Mesenteric fat pad (tissue), 1 donor: ENCODE measurements at regions not wholly inside any gene's neighbourhood (a gene's known extent, or its start where the extent isn't known, plus 50 kb on each side); places are given as distances from the start of the nearest gene placed in this dataset.
"Not testable (repeated sequence)": the region's sequence is repeated elsewhere in the genome, so short reads cannot be mapped to it uniquely, and the experiment has no call there.

Experiments used
- DNase-seq: peaks from one replicate; pipeline ENCODE4 v3.0.0-alpha.2; 2020; ENCODE audit warnings: low spot score
- donor health status: DM: yes; HTN: yes; CAD: no.

DNA sequence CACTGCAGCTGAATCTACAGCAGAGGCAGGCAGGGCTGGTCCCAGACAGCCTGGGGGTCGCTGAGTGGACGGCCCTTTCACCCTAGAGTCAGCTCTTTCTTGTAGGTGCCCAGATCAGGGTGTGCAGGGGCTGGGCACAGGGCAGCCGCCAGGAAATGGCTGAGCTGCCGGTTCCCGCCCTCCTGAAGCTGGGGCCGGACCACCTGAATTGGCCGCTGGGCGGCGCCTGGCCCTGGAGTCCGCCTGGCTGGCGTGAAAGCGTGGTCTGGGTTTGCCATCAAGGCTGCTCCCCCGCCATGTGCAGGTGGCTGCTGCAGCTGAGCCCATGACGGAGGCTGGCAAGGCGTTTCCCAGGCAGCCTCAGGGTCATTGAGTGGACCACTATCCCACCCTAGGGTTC is 85.7 kb downstream of the POTEM start:
- not testable (repeated sequence) for DNase-seq

DNA sequence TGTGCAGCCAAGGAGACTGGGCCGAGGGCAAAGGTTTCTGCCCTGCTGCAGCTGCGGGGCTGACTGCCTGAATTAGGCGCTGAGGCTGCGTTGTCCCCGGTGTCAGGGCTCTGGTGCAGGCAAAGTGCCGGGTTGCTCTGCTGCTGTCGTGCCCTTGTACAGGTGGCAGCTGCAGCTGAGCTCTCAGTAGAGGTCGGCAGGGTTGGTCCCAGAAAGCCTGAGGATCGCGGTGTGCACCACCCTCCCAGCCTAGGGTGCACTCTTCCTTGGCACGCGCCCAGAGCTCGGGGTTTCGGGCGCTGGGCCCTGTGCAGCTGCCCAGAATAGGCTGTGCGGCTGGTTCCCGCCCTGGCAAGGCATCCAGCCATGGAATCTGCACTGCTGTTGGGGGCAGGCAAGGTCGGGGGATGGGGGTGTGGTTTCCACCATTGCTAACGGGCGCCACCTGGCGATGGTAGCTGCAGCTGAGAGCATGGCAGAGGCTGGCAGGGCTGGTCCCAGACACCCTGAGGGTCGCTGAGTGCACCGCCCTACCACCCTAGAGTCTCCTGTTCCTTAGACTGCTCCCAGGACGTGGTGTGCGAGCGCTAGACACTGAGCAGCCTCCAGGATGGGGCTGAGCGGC is 86.3 kb downstream of the POTEM start:
- not testable (repeated sequence) for DNase-seq

DNA sequence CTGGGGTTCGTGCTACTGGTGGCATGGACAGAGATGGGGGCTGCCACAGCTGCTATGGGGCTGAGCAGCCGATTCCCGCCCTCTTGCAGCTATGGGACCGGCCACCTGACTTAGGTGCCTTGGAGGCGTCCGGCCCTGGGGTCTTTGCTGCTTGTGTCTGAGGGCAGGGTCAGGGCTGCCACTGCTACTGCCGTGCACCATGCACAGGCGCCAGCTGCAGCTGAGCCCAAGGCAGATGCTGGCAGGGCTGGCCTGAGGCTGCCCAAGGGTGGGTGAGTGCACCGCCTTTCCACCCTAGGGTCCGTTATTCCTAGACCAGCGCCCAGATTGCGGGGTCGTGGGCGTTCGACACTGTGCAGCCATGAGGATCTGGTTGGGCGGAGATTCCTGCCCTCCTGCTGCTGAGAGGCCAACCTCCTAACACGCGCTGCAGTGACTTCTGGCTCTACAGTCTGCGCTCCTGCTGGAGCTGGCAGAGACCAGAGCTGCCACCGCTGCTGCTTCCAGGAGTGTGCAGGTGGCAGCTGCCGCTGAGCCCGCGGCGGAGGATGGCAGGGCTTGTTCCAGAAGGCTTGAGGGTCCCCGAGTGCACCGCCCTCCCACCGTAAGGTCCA is 87.0 kb downstream of the POTEM start:
- not testable (repeated sequence) for DNase-seq

DNA sequence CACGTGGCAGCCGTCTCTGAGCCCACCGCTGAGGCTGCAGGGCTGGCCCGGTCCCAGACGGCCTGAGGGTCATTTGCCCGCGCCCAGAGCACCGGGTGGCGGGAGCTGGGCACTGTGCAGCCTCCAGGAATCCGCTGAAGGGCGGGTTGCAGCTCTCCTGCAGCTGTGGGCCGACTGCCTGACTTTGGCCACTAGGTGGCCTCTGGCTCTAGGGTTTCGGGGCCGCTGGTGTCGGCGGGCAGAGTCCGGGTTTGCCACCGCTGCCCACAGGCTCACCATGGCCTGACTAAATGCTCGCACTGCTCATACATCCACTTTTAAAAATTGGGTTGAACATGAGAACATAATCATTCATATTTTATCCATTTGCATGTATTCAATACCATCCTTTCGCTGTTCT is 87.7 kb downstream of the POTEM start:
- not testable (repeated sequence) for DNase-seq

DNA sequence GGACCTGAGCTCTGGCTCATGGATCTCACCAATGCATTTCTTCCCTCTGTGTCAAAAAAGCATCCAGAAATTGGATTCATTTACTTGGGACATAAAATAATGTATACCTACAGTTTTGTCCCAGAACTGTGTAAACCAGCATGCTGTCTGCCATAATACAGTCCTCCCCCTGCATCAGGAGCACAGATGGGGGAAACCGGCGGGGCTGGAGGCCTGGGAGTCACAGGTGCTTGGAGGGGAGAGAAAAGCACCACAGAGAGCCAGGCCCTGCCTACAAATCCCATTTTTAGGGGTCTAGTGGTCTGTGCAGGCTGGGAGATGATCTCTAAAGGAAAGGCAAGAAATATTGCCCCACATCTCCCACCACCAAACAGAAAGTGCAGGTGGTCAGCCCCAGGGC is 91.8 kb downstream of the POTEM start:
- DNase-seq, result peak; percentile 89

DNA sequence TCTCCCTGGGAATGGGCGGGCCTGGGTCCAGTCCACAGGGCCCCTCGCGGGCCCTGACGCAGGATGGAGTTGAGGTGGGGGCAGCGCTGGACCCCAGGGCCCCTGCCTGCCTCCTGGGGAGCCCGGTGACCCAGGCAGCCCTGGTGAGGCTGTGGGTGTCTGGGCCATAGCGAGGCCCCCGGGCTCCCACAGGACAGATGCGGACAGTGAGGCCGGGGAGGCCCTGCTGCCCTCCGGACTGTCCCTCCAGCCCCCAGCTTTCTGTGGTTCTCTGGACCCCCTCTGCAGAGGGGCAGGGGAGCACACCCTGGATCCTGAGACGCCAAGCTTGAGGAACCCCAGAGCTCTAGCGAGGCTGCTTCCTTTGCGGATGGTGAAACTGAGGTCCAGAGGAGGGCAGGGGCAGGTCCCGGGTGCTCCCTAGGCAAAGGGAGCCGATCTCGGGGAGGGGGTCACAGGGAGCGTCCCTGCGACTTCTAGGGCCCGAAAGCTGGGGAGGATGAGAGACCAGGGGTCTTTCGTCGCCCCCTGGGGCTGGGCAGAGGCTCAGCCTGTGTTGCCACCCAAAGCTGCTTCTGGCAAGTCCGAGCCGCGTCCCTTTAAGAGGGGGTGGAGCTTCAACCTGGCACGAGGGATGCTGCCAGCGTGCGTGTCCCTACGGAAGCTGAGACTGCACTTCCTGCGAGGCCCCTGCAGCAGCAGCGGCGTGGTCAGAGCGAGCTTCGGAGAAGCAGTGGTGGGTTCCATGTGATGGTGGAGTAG is 94.6 kb downstream of the POTEM start:
- DNase-seq, result not testable (repeated sequence)

DNA sequence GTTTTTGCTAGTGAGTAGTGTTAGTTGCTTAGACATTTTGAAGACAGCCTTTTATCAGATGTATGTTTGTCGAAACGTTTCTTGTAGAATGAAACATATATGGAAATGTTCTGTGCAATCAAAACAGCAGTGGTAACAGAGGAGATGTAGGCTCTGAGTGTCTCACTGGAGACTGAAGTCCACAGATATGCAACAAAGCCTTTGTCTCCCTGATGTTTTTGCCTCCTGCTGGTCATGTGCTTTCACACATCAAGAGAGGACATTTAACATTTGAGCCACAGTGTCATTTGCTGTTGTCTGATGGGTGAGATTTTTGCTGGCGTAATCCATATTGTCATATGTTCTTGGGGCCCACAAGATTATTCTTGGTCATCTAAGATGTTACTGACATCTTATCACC is 101.7 kb downstream of the POTEM start:
- not testable (repeated sequence) for DNase-seq

DNA sequence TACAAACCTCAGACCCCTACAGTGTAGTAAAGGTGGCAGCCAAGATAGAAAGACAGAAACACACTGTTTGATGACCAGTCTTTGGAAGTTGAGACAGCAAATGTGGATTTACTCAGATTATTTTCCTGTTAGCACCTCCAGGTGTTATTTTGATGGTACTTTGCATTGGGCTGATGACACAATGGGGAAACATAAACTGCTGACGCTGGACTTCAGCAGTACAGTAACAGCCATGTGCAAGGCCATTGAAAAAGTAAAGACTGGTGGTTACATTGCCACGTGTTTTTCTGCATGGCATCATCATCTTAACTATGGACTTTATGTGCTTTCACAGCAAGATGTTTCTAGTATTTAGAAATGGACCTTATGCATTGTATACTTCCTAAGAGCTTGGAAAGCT is 105.3 kb downstream of the POTEM start:
- DNase-seq, result not testable (repeated sequence)

DNA sequence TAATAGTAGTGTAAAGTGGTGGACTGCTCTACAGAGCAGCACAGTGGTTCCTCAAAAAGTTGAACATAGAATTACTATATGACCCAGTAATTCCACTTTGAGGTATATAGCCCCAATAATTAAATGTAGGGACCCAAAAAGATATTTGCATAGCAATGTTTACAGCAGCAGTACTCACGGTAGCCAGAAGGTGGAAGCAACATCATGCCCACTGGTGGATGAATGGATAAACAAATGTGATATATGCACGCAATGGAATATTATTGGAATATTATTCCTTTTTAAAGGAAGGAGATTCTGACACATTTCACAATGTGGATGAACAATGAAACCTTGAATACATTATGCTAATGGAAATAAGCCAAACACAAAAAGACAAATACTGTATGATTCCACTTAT is 121.4 kb downstream of the POTEM start:
- DNase-seq, result not testable (repeated sequence)

DNA sequence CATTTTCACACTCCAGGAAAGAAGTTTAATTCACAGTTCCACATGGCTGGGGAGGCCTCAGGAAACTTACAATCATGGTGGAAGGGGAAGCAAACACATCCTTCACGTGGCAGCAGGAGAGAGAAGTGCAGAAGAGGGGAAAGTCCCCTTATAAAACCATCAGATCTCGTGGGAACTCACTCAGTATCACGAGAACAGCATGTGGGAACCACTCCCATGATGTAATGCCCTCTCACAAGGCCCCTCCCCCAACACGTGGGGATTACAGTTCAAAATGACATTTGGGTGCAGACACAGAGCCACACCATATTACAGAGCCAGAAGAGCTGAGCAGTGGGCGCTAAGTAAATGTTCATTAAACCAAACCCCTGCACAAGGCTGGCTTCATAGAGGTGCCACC is 126.0 kb downstream of the POTEM start:
- DNase-seq, result not testable (repeated sequence)

DNA sequence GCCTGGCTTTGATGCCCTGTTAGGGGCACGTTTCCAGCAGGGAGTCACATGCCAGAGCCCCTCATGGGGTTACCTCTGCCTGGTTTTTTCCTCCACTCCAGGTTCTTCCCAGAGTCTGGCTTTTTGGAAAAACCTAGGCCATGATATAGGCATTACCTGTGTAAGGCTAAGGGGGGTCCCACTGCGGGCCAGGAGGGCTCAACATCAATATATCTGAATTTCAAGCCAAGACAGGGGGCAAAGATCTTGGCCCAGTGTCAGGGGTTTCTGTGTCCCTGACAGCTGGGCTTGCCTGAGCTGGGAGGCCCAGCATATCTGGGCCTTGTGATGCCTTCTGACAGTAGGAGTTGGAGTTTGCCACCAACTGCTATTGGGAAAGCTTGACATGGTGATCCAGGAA is 127.5 kb downstream of the POTEM start:
- DNase-seq, result not testable (repeated sequence)

DNA sequence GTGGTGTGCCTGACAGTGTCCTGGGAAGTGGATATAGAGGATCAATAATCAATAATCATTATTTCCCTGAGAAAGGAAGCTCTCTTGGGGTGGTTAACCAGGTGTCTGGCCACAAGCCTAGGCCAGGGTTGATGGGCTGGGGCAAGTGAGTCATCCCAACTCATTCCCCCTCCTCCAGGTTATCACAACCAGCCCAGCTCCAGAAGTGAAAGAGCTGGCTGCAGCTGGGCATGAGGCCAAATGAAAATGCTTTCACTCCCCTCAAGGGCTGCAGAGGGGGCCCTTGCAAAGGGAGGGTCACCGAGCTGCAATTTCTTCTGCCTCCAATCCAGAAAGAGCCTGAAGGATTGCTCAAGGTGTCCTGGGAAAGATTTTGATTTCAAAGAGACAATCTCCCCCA is 127.9 kb downstream of the POTEM start:
- DNase-seq, result not testable (repeated sequence)

DNA sequence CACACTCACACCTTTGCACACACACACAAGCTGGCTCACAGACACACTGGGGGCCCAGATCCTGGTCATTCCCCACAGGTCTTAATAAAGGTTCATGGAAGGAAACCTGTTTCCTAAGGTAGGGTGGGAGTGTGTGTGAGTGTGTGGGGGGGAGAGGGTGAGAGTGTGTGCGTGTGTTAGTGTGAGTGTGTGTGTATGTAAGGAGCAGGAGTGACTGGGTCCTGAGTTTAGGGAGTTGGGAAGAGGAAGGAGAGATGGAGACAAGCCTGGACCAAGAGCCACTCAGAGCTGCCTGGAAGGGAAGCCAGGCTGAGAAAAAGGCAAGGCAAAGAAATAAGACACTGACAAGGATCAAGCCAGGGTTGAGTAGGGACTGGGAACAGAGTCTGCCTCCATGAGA is 129.2 kb downstream of the POTEM start:
- DNase-seq, result not testable (repeated sequence)

DNA sequence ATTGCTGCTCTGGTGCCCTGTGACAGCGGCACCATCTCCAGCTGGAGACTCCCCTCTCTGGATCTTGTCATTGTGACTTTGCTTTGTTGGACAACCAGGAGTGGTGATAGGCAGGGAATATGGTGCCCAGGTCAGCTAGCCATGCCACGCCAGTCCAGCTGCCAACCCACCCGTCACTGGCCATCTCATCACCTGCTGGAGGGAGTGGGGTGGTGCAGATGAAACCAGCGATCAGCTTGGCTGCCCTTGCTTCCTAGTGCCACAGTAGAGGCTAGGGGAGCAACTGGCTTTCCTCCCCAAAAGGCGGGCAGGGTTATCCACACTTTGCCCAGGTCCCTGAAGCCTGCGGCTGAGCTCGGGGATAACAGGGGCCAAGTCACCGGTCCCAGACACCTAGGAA is 129.6 kb downstream of the POTEM start:
- not testable (repeated sequence) for DNase-seq

DNA sequence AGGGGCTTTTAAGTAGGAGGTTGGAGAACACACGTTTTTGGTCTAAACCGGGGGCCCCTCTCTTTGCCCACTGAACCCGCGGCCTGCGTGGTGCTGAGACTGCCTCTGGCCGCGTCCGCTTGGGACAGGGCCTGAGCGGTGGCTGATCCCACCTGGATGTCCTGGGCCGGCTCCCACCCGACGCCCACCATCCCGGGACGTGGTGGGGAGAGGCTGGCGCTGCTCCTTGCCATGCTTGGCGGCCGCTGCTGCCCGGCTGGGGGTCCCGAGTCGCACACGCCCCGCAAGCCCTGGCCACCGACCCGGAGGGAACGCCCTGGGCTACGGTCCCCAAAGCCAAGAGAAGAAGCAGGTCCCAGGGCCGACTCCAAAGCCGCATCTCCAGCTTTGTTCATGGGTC is 130.1 kb downstream of the POTEM start:
- peak; percentile 90 for DNase-seq

DNA sequence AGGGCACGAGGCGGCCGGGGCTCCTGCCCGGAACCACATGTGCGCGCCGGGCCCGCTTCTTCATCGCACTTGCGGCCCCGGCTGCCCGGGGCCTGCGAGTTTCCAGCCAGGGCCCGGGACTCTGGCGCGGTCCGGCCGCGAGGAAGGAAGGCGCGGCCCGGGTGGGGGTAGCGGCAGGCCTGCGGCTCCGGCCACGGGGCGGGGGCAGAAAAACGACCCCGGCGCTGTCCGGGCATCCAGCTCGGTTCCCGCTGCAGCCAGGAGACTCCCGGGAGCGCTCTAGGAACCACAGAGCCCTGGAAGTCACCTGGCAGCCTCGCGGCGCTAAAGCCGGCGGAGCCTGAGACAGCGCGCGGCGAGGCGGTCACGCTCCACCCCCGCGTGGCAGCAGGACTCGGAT is 130.5 kb downstream of the POTEM start:
- peak; percentile 90 for DNase-seq

DNA sequence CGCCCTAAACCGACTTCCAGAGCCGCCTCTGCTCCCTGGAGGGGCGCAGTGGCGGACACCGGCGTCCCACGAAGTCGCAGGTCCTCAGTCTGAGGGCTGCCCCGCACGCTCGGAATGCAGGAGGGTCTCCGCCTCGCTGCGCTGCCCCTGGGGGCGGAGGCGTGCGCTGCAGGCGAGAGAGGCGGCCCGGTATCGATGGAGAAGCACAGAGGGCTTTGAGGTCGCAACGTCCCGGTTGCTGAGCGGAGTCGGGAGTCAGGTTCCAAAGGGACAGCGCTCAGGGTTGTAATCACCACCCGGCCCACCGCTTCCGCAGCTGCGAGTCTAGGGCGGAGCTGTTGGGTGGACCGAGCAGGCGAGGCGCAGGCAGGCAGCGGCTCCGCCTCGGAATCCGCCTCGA is 131.0 kb downstream of the POTEM start:
- not testable (repeated sequence) for DNase-seq

DNA sequence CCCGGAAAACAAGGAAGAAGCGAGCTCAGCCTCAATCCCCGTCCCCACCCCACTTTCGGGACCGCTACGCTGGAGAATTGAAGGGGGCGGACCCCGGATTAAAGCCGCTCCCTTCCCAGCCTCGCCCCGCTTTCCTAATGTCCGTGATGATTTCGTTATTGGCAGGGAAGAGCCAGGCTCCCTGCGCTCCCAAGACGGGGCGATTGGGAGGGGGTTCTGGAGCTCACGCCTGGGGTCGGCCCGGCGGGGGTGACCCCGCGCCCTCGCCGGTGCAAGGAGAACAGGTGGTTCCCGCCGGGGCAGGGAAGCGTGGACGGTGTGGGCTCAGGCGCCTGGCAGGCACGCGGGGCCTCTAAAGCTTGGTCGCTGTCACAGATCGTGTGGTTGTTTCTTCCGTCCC is 131.5 kb downstream of the POTEM start:
- DNase-seq, result peak; percentile 94

DNA sequence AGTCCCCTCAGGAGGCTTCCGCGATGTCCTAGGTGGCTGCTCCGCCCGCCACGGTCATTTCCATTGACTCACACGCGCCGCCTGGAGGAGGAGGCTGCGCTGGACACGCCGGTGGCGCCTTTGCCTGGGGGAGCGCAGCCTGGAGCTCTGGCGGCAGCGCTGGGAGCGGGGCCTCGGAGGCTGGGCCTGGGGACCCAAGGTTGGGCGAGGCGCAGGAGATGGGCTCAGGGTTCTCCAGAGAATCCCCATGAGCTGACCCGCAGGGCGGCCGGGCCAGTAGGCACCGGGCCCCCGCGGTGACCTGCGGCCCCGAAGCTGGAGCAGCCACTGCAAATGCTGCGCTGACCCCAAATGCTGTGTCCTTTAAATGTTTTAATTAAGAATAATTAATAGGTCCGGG is 132.1 kb downstream of the POTEM start:
- DNase-seq, result not testable (repeated sequence)

DNA sequence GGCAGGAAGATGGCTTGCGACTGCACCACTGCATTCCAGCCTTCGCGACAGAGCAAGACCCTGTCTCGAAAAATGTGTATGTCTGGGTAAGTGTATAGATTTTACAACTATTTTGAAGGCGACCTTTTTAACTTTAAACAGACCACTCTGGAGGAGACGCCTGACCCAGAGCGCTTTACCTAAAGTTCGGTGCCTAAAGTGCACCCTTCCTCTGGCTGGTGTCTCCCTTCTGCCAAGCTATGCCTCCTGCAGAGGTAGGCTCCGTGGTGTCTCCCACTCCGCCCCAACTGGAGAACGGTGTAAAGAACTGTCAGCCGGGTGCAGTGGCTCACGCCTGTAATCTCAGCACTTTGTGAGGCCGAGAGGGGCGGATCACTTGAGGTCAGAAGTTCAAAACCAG is 132.7 kb downstream of the POTEM start:
- DNase-seq, result not testable (repeated sequence)

DNA sequence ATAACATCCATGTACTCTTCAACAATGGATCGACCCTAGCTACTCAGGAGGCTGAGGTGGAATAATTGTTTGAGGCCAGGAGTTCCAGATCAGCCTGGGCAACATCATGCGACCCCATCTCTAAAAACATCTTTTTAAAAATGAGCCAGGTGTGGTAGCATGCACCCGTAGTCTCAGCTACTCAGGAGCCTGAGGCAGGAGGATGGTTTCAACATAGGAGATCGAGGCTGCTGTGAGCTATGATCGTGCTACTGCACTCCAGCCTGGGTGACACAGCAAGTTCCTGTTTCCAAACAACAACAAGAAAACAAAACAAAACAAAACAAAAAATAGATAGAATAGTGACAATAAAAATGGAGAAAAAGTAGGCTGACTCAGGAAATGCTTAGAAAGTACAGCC is 138.3 kb downstream of the POTEM start:
- DNase-seq, result peak; percentile 85

DNA sequence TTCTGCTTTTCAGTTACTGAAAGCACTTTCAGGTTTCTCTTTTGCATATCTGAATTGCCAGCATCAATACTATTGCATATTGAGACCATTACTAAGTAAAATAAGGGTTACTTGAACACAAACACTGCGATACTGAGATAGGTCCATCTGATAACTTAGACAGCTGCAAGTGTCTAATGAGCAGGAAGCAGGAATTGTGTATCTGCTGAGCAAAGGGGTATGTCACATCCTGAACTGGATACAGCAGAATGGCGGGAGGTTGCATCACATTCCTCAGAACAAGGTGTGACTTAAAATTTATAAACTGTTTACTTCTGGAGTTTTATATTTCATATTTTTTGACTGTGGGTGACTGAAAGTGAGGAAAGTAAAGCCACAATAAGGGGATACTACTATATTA is 142.7 kb downstream of the POTEM start:
- DNase-seq, result not testable (repeated sequence)
